ENCODE measurements at regions not wholly inside any gene's neighbourhood (a gene's known extent, or its start where the extent isn't known, plus 50 kb on each side); places are given as distances from the start of the nearest gene placed in this dataset.
"Not testable (repeated sequence)": the region's sequence is repeated elsewhere in the genome, so short reads cannot be mapped to it uniquely, and the experiment has no call there.

- DNase-seq = no peak
These were observed 91.9 kb downstream of the FCRL5 start for GRCh38 chr1:157460381-157460780.

- no peak for DNase-seq
These were observed 95.0 kb downstream of the FCRL5 start for GRCh38 chr1:157457279-157457678.

- DNase-seq = no peak
These were observed 97.0 kb downstream of the FCRL5 start for GRCh38 chr1:157455318-157455717.

GRCh38 chr1:157450106-157450505 is 102.2 kb downstream of the FCRL5 start:
- no peak for DNase-seq

- no peak for DNase-seq
These were observed 103.7 kb downstream of the FCRL5 start for GRCh38 chr1:157448636-157449035.

GRCh38 chr1:157446356-157446755 is 106.0 kb downstream of the FCRL5 start:
- DNase-seq = not testable (repeated sequence)

- not testable (repeated sequence) for DNase-seq
These were observed 106.6 kb downstream of the FCRL5 start for GRCh38 chr1:157445616-157446140.

- DNase-seq = no peak
These were observed 110.2 kb downstream of the FCRL5 start for GRCh38 chr1:157442065-157442464.

- DNase-seq = no peak
These were observed 112.9 kb downstream of the FCRL5 start for GRCh38 chr1:157439302-157439954.

GRCh38 chr1:157438613-157439012 is 113.7 kb downstream of the FCRL5 start:
- peak; percentile 8 for DNase-seq

GRCh38 chr1:157438146-157438545 is 114.2 kb downstream of the FCRL5 start:
- peak; percentile 21 for DNase-seq

- no peak for DNase-seq
These were observed 115.0 kb downstream of the FCRL5 start for GRCh38 chr1:157437296-157437695.

- peak; percentile 1 for DNase-seq
These were observed 120.6 kb downstream of the FCRL5 start for GRCh38 chr1:157431751-157432150.

GRCh38 chr1:157429601-157430240 is 122.6 kb downstream of the FCRL5 start:
- no peak for DNase-seq

GRCh38 chr1:157423764-157424163 is 128.6 kb downstream of the FCRL5 start:
- not testable (repeated sequence) for DNase-seq

- no peak for DNase-seq
These were observed 132.3 kb downstream of the FCRL5 start for GRCh38 chr1:157419845-157420542.

GRCh38 chr1:157418659-157419058 is 133.7 kb downstream of the FCRL5 start:
- no peak for DNase-seq

- no peak for DNase-seq
These were observed 134.1 kb downstream of the FCRL5 start for GRCh38 chr1:157418231-157418630.

GRCh38 chr1:157415661-157416060 is 136.7 kb downstream of the FCRL5 start:
- DNase-seq = no peak

- no peak for DNase-seq
These were observed 140.0 kb downstream of the FCRL5 start for GRCh38 chr1:157412308-157412707.

GRCh38 chr1:157411769-157412168 is 140.5 kb downstream of the FCRL5 start:
- no peak for DNase-seq

GRCh38 chr1:157411064-157411463 is 141.3 kb downstream of the FCRL5 start:
- no peak for DNase-seq

GRCh38 chr1:157410457-157410856 is 141.9 kb downstream of the FCRL5 start:
- DNase-seq = no peak

- no peak for DNase-seq
These were observed 142.4 kb downstream of the FCRL5 start for GRCh38 chr1:157409927-157410326.

Data from fibroblast of skin of right quadriceps (primary cell).